ENCODE measurements at regions not wholly inside any gene's neighbourhood (a gene's known extent, or its start where the extent isn't known, plus 50 kb on each side); places are given as distances from the start of the nearest gene placed in this dataset.

DNA sequence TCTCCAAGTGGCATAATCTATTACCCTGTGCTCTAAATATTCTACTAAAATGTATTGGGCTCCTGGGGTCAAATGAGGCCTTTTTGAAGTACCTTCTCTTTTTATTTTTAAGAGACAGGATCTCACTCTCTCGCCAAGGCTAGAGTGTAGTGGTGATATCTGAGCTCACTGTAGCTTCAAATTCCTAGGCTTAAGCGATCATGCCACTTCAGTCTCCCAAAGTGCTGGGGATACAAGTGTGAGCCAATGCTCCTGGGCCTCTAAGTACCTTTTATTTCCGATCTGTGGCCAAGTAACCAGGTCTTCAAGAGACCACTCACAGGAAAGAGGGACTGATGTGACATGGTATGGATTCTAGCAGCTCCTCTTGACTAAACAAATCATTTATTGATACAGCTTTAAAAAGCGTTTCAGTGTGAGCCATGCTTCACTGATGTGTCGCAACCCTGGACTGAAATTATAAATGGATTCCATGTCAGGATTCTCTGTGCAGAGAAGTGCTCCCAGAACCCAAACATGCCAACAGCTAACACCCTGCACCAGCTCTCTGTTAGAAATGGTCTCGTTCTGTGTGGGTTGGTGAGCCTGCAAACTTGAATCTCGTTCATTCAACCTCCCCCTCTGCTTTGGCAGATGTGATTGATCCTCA is 477.8 kb downstream of the HINT1 start (continued):
- TF ChIP-seq ETS1 (IDR thresholded peaks at IDR 0.05) (no peak), ZNF114 (CRISPR knock-in tag; IDR thresholded peaks at IDR 0.05) (no peak), POLR2AphosphoS5 (IDR thresholded peaks at IDR 0.05; ENCODE audit: low read depth) (no peak), EZH2 (IDR thresholded peaks at IDR 0.05; ENCODE audit: low read depth, unreplicated experiment) (no peak)

DNA sequence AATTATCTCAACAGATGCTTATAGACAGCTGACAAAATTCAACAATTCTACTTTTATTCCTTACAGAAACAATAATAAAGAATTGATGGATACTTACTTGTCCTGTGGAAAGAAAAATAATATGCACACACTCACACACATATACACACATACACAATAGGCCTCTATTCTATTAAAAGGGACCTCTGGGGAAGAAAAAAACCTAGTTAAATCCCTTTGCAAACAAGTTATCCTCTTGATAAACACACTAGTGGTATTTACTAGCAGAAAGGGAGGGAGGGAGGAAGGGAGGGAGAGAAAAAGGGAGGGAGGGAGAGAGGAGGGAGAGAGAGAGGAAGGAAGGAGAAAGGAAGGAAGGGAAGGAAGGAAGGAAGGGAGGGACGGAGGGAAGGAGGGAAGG is 486.4 kb downstream of the HINT1 start:
- ATAC-seq, result no peak

More for the DNA sequence above, 486.4 kb downstream of the HINT1 start:
- Histone ChIP-seq H3K4me2 (no peak overlapping the region), H2AFZ (no peak overlapping the region), H3K36me3 (ENCODE audit: insufficient read depth) (no peaks in the 10 kb centered on the region), H3K4me3 (no peak overlapping the region), H3K4me1 (ENCODE audit: insufficient read depth) (no peaks in the 10 kb centered on the region), H4K20me1 (replicated peaks; ENCODE audit: insufficient read depth) (no peaks in the 10 kb centered on the region), H3F3A (replicated peaks; ENCODE audit: low read depth) (no peaks in the 10 kb centered on the region), H3K79me2 (replicated peaks; ENCODE audit: insufficient read depth) (no peaks in the 10 kb centered on the region), H3K9me2 (ENCODE audit: insufficient read depth) (no peaks in the 10 kb centered on the region), H3K27me3 (ENCODE audit: insufficient read depth) (no peaks in the 10 kb centered on the region), H3K27ac (ENCODE audit: low read depth) (no peak overlapping the region)
- Mint-ChIP-seq H3K9me3 (no peaks in the 10 kb centered on the region), H3K36me3 (ENCODE audit: low read depth) (no peaks in the 10 kb centered on the region), H3K4me3 (no peak overlapping the region), H3K4me1 (no peaks in the 10 kb centered on the region), H3K27ac (no peak overlapping the region), H3K27me3 (ENCODE audit: insufficient read depth, low read depth, poor library complexity) (peaks cover 2% of the 10 kb centered on the region)
- TF ChIP-seq, protein P1, sequence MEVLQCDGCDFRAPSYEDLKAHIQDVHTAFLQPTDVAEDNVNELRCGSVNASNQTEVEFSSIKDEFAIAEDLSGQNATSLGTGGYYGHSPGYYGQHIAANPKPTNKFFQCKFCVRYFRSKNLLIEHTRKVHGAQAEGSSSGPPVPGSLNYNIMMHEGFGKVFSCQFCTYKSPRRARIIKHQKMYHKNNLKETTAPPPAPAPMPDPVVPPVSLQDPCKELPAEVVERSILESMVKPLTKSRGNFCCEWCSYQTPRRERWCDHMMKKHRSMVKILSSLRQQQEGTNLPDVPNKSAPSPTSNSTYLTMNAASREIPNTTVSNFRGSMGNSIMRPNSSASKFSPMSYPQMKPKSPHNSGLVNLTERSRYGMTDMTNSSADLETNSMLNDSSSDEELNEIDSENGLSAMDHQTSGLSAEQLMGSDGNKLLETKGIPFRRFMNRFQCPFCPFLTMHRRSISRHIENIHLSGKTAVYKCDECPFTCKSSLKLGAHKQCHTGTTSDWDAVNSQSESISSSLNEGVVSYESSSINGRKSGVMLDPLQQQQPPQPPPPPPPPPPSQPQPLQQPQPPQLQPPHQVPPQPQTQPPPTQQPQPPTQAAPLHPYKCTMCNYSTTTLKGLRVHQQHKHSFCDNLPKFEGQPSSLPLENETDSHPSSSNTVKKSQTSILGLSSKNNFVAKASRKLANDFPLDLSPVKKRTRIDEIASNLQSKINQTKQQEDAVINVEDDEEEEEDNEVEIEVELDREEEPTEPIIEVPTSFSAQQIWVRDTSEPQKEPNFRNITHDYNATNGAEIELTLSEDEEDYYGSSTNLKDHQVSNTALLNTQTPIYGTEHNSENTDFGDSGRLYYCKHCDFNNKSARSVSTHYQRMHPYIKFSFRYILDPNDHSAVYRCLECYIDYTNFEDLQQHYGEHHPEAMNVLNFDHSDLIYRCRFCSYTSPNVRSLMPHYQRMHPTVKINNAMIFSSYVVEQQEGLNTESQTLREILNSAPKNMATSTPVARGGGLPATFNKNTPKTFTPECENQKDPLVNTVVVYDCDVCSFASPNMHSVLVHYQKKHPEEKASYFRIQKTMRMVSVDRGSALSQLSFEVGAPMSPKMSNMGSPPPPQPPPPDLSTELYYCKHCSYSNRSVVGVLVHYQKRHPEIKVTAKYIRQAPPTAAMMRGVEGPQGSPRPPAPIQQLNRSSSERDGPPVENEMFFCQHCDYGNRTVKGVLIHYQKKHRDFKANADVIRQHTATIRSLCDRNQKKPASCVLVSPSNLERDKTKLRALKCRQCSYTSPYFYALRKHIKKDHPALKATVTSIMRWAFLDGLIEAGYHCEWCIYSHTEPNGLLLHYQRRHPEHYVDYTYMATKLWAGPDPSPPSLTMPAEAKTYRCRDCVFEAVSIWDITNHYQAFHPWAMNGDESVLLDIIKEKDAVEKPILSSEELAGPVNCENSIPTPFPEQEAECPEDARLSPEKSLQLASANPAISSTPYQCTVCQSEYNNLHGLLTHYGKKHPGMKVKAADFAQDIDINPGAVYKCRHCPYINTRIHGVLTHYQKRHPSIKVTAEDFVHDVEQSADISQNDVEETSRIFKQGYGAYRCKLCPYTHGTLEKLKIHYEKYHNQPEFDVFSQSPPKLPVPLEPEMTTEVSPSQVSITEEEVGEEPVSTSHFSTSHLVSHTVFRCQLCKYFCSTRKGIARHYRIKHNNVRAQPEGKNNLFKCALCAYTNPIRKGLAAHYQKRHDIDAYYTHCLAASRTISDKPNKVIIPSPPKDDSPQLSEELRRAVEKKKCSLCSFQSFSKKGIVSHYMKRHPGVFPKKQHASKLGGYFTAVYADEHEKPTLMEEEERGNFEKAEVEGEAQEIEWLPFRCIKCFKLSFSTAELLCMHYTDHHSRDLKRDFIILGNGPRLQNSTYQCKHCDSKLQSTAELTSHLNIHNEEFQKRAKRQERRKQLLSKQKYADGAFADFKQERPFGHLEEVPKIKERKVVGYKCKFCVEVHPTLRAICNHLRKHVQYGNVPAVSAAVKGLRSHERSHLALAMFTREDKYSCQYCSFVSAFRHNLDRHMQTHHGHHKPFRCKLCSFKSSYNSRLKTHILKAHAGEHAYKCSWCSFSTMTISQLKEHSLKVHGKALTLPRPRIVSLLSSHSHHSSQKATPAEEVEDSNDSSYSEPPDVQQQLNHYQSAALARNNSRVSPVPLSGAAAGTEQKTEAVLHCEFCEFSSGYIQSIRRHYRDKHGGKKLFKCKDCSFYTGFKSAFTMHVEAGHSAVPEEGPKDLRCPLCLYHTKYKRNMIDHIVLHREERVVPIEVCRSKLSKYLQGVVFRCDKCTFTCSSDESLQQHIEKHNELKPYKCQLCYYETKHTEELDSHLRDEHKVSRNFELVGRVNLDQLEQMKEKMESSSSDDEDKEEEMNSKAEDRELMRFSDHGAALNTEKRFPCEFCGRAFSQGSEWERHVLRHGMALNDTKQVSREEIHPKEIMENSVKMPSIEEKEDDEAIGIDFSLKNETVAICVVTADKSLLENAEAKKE (CRISPR knock-in tag; IDR thresholded peaks at IDR 0.05), result no peak
- TF ChIP-seq, protein P2, sequence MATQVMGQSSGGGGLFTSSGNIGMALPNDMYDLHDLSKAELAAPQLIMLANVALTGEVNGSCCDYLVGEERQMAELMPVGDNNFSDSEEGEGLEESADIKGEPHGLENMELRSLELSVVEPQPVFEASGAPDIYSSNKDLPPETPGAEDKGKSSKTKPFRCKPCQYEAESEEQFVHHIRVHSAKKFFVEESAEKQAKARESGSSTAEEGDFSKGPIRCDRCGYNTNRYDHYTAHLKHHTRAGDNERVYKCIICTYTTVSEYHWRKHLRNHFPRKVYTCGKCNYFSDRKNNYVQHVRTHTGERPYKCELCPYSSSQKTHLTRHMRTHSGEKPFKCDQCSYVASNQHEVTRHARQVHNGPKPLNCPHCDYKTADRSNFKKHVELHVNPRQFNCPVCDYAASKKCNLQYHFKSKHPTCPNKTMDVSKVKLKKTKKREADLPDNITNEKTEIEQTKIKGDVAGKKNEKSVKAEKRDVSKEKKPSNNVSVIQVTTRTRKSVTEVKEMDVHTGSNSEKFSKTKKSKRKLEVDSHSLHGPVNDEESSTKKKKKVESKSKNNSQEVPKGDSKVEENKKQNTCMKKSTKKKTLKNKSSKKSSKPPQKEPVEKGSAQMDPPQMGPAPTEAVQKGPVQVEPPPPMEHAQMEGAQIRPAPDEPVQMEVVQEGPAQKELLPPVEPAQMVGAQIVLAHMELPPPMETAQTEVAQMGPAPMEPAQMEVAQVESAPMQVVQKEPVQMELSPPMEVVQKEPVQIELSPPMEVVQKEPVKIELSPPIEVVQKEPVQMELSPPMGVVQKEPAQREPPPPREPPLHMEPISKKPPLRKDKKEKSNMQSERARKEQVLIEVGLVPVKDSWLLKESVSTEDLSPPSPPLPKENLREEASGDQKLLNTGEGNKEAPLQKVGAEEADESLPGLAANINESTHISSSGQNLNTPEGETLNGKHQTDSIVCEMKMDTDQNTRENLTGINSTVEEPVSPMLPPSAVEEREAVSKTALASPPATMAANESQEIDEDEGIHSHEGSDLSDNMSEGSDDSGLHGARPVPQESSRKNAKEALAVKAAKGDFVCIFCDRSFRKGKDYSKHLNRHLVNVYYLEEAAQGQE (IDR thresholded peaks at IDR 0.05; ENCODE audit: unreplicated experiment), result no peak
- no peak for TF ChIP-seq EZH2 (IDR thresholded peaks at IDR 0.05; ENCODE audit: low read depth, unreplicated experiment)
- no peak for TF ChIP-seq STAT1 (IDR thresholded peaks at IDR 0.05; ENCODE audit: unreplicated experiment)
- no peak for DNase-seq (ENCODE audit: low spot score)

Data from GM23338 (cell line).